ENCODE measurements at regions not wholly inside any gene's neighbourhood (a gene's known extent, or its start where the extent isn't known, plus 50 kb on each side); places are given as distances from the start of the nearest gene placed in this dataset.

DNA sequence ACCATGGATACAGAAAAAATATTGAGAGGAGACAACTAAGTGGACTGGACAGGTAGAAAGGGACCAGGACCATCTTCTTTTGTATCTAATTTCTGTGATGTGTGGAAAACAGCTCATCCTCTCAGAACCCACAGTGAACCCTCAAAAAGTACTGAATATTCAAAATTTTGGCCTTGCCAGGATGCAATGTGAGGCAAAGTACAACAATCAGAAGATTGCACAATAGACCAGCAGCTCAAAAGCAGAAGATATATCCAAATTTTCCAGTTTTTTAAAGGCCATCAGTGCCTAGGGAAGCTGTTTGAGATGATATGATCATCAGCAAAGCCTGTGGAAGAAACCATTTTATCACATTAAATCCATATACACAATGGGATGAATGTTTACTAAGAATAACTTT is 973.3 kb upstream of the MIR17HG start:
- TF ChIP-seq RFX5 (IDR thresholded peaks at IDR 0.05; ENCODE audit: low read depth, low read length) (no peak), ZNF318 (IDR thresholded peaks at IDR 0.05; ENCODE audit: borderline replicate concordance in 1 of 2, low read depth in 1 of 2) (no peak), CTCF (IDR thresholded peaks at IDR 0.05 in 2 of 3, conservative IDR thresholded peaks at IDR 0.05 in 1 of 3; ENCODE audit: insufficient read depth in 2 of 3, low read depth in 1 of 3, low read length in 3 of 3) (no peak), HIVEP1 (CRISPR knock-in tag; IDR thresholded peaks at IDR 0.05) (no peak), POLR2AphosphoS5 (IDR thresholded peaks at IDR 0.05; ENCODE audit: control insufficient read depth, insufficient read depth, low read depth, low read length) (no peak), GATAD2A (IDR thresholded peaks at IDR 0.05) (no peak), KAT7 (CRISPR knock-in tag; IDR thresholded peaks at IDR 0.05; ENCODE audit: borderline replicate concordance) (no peak)

Measured in K562 (cell line).